ENCODE measurements at regions not wholly inside any gene's neighbourhood (a gene's known extent, or its start where the extent isn't known, plus 50 kb on each side); places are given as distances from the start of the nearest gene placed in this dataset.
"Not testable (repeated sequence)": the region's sequence is repeated elsewhere in the genome, so short reads cannot be mapped to it uniquely, and the experiment has no call there.

GRCh38 chr13:83086948-83087347 lies 795.3 kb downstream of the SLITRK1 start:
- no peak for DNase-seq

GRCh38 chr13:83086088-83086487 lies 796.2 kb downstream of the SLITRK1 start:
- no peak for DNase-seq

DNA sequence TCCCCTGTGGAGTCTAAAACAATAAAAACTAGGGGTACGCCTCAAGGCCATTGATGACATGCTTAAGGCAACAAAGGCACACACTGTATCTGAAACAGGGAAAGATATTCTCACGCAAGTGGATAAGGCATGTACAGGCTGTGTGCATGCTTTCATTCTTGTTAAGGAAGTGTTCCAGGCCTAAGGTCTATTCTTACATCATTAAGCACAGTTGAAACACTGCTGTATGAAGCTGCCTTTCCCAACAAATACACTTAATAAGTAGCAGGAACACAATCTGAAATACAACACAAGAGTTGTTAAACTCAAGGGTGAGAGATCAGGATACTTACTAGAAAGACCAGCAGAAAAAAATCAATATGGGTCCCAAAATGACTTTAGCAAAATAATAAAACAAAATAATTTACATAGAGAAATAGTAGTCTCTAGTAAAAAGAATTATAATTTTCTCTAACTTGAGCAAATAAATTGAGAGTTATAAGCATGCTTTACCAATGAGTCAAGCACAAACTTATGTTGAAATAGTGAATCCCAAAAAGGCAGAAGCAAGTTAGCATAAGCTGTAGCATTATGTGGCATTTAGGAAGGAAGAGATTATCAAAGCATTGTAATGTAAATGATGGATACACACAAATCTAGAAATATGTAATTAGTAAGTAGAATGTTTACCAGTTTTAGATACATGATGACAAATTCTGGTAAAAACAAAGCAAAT lies 796.9 kb downstream of the SLITRK1 start:
- DNase-seq = no peak

GRCh38 chr13:83077499-83077898 lies 804.8 kb downstream of the SLITRK1 start:
- DNase-seq = no peak

DNA sequence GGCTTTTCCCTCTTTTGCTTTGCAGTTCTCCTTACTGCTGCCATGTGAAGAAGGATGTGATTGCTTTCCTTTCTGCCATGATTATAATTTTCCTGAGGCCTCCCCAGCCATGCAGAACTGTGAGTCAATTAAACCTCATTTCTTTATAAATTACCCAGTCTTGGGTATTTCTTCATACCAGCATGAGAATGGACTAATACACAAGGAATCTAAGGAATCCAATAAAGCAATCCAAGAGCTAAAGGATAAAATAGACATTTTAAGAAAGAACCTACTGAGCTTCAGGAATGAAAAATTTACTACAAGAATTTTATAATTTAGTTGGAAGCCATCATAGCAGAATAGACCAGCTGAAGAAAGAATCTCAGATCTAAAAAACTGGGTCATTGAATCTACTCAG lies 808.3 kb downstream of the SLITRK1 start:
- DNase-seq = not testable (repeated sequence)

- DNase-seq = no peak
Measured at GRCh38 chr13:83065108-83065507, 817.2 kb downstream of the SLITRK1 start.

- DNase-seq = no peak
Measured at GRCh38 chr13:83057119-83057518, 825.2 kb downstream of the SLITRK1 start.

DNA sequence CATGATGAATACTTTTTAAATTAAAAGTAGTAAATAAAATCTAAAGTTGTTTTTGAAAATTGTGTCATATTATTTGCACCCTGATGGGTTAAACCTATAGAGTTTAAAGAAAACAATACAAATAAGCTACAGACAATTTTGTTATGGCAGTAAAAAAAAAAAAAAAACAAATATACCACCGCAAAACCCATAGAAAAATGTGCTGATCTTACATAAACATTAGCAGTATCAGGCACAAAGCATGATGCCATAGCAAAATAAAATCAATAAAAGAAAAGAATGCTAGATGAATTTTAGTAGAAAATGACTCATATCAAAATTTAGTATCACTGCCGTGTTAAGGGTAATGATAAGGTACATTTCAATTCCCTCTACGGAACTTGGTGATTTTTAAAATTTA lies 826.0 kb downstream of the SLITRK1 start:
- DNase-seq = no peak

DNA sequence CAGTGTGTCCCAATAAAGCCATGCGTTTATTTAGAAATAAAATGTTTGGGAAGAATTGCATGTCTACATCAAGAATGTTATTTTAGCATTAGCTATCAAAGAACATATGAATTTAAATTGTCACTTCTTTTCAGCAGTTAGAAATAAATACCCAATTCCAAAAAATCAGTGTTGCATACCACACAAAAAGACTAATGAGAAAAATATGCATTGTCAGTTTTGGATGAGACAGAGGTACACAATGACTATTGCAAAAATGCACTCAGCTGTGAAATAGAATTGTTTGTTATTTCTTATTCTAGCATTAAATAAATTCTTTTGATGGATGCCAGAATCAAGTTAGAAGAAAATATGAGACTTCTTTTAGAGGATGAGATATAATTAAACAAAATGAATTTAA lies 833.9 kb downstream of the SLITRK1 start:
- DNase-seq = no peak

- DNase-seq = no peak
Measured at GRCh38 chr13:83024955-83025594, 857.2 kb downstream of the SLITRK1 start.

DNA sequence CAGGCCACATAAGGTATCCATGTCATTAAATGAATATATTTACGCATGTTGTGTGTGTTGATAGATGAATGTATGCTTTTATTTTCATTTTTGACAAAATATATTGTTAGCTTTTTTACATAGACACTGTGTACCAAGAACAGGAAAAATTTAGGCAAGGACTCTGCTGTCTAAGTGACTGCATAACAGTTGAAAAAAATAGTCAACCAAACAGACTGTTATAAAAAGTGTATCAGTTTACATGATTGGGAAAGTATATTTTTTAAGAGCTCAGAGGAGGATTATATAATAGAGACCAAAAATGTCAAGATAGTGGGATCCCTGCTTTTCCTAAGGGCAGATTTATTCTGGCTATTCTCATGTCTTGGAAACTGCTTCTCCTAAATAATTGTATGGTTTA lies 858.0 kb downstream of the SLITRK1 start:
- DNase-seq = no peak

- no peak for DNase-seq
Measured at GRCh38 chr13:83019986-83020385, 862.3 kb downstream of the SLITRK1 start.

DNA sequence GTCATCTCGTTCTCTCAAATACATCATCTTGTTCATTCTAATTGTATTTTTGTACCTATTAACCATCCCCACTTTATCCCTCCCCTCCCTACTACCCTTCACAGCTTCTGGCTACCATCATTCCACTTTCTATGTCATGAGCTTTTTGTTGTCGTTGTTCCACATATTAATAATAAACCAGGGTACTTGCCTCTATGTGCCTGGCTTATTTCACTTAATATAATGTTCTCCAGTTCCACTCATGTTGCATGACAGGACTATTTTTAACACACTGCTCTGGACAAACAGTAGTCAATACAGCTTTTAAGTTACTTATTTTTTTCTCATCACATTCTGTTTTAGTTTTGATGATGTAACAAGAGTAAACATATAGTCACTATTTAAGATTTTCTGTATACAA lies 872.3 kb downstream of the SLITRK1 start:
- no peak for DNase-seq

DNA sequence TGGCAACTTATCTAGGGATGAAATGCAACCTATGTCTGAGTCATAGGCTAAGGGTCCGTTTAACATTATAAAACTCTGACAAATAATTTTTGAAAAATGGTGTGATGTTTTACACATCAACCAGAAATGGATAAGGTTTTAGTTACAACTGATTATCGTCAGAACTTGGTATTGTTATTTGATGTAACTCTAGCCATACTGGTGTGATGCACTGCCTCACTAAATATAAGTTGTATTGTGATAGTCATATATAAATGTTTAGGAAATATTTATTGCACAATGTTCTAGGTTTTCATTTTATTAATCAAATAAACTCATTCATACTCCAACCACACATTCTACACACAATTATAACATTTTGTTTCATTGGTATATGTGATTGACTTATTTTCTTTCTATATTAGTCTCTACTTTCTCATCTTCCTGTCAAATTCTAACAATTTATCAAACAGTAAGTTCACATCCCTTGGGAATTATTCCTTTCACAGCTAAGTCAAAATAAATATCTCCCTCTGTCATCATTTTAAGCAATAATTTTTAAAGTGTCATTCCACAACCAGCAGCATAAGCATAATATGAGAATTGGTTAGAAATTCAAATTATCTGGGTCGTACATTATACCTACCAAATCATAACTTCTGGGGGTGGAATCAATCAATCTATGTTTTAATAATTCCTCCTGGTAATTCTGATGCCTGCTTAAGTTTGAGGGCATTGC lies 873.9 kb downstream of the SLITRK1 start:
- no peak for DNase-seq

DNA sequence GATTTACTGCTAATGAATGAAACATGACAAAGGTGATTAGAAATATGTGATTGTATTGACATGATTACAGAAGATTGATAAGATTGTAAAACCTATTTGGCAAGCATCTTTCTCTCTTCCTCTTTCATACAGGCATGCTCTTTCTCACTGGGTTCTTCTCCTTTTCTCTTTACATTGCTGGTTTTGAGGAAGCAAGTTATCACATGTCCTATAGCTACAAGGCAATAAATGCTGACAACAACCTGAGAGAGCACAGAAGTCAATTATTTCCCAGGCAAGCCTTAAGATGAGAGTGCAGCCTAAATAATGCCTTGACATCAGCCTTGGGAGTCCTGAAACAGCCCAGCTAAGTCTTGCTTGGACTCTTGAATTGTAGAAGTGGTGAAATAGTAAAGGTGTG lies 875.0 kb downstream of the SLITRK1 start:
- no peak for DNase-seq

DNA sequence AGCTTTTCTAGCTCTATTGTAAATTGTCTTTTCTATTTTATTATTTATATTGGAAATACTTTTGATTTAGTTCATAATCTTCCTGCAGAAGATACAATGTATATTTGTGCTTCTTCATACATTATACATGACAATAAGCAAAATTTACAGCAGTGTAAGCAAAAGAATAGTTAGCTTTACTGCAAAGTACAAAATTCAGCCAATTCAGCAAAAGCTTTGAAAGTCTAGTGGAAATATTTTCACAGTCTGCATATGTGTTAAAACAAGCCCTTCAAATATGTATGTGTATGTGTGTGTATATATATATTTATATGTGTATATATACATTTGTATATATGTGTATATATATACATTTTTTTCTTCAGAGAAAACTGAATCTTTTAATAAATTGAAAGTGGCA lies 879.1 kb downstream of the SLITRK1 start:
- no peak for DNase-seq

- no peak for DNase-seq
Measured at GRCh38 chr13:82993417-82993816, 888.9 kb downstream of the SLITRK1 start.

GRCh38 chr13:82976499-82976898 lies 905.8 kb downstream of the SLITRK1 start:
- DNase-seq = no peak

DNA sequence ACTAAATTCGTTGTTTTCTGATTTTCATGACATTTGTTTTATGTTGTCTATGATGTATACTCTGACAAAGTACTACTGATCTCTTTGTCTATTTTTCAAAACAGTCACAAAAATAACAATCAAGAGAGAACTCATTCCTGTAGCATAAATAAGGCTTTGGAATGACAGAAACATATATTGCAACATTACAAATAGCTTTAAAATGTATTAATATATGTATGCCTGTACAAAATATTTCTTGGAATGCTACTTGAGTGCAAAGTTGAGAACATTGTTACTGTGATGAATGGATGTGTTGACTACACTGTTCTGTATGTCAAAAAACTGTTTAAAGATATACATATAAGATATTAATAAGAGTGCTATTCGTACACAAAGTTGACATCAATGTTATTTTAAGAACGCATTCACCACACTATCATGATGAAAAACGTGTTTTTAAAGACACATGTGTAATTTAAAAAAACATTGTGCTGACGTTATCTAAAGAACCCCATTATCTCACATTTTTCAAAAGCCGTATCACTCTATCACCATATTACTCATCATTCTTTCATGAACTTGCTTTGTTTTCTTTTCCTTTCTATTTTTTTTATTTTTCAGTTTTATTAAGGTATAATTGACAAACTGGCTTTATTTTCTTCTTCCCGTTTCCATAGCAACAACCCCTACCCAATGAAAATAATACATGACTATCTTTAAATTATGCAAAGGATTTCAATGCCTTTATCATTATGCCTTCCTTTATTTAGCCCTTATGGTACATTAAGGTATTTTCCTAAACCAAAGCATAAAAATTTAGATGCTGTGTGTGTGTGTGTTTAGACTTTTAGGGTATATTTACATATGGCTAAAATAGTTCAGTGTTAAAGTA lies 918.8 kb downstream of the SLITRK1 start:
- DNase-seq = no peak

DNA sequence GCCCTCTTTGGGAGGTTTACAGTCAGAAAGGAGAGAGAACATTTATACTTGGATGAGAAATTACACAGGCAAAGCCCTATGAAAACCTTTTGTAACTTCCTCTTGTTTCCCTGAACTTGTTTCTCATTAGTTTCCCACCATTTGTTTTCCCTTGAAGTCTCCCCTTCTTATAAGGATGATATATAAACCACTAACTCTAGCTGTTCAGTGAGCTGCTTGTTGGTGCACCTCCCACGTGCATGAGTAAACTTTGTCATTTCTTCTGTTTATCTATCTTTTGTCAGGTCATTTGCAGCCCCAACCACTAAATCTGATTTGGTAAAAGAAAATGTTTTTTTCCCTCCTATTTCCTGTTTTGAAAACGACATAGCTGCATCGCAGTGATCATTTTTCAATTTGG lies 919.9 kb downstream of the SLITRK1 start:
- no peak for DNase-seq

- no peak for DNase-seq
Measured at GRCh38 chr13:82961757-82962156, 920.5 kb downstream of the SLITRK1 start.

GRCh38 chr13:82952336-82952735 lies 929.9 kb downstream of the SLITRK1 start:
- not testable (repeated sequence) for DNase-seq

- DNase-seq = no peak
Measured at GRCh38 chr13:82947683-82948082, 934.6 kb downstream of the SLITRK1 start.
